Stomach (tissue), 8 donors: ENCODE measurements at regions not wholly inside any gene's neighbourhood (a gene's known extent, or its start where the extent isn't known, plus 50 kb on each side); places are given as distances from the start of the nearest gene placed in this dataset.

ENCODE experiments used
- DNase-seq, 2 donors: peaks; one replicate each; pipeline versions ENCODE4 v3.0.0 to v3.0.0-alpha.2; 2013 to 2019
- H3K27ac ChIP-seq, 5 donors: fragments of 200-600 bp in 4 of 5; sonication (generic) in 4 of 5; one replicate each; pipeline ENCODE4 v1.5.1; 2013 to 2019; ENCODE audit warnings: mild to moderate bottlenecking in 1 of 5, moderate library complexity in 1 of 5
- H3K27me3 ChIP-seq, 3 donors: fragments of 200-600 bp; sonication (generic); one replicate each; pipeline ENCODE4 v1.5.1; 2017 to 2019; ENCODE audit warnings: mixed run types in 1 of 3
- H3K36me3 ChIP-seq, 4 donors: fragments of 200-600 bp; sonication (generic); 1 replicate in 3 of 4; 2 replicates in 1 of 4; pipeline ENCODE4 v1.5.1; 2016 to 2019
- H3K4me1 ChIP-seq, 4 donors: fragments of 200-600 bp; sonication (generic); one replicate each; pipeline ENCODE4 v1.5.1; 2016 to 2019
- H3K4me3 ChIP-seq, 4 donors: fragments of 200-600 bp; sonication (generic) in 3 of 4; one replicate each; pipeline ENCODE4 v1.5.1; 2016 to 2019; ENCODE audit warnings: mild to moderate bottlenecking in 1 of 4
- H3K9me3 ChIP-seq, 4 donors: fragments of 200-600 bp; sonication (generic); one replicate each; pipeline ENCODE4 v1.5.1; 2016 to 2019
- EP300 ChIP-seq: sonication (generic); formaldehyde crosslinking; IDR thresholded peaks from one replicate; pipeline ENCODE4 v1.6.1; 2017; ENCODE audit warnings: antibody characterized with exemption
- POLR2A ChIP-seq, 4 donors: fragments of 450-650 bp; IDR thresholded peaks; one replicate each; pipeline ENCODE4 v1.6.1; 2016; ENCODE audit warnings: antibody characterized with exemption in 4 of 4, control low read depth in 2 of 4, mild to moderate bottlenecking in 1 of 4, moderate library complexity in 1 of 4
- POLR2AphosphoS5 ChIP-seq, 3 donors: sonication (generic); formaldehyde crosslinking; IDR thresholded peaks; one replicate each; pipeline ENCODE4 v1.6.1; 2016; ENCODE audit warnings: antibody characterized with exemption in 3 of 3
- WGBS, 5 donors: extraction: QIAGEN DNeasy Blood & Tissue Kit in 3 of 5; methylation state at CpG; one replicate each; pipeline versions ENCODE4 v1.1.5 to v1.1.7; 2013 to 2018; 5-methylcytosine and 5-hydroxymethylcytosine counted together
- intact Hi-C: fragments of 100-400 bp; cut with DNase I; formaldehyde crosslinking; loops from one replicate; pipeline ENCODE4 v1.15.1; 2023; ENCODE audit warnings: low total_unique reads
- TF ChIP-seq, protein P1 (sequence below), 7 experiments: fragments of 450-650 bp in 4 of 7; fragments of 200-600 bp in 3 of 7; sonication (generic) in 3 of 7; IDR thresholded peaks; one replicate each; pipeline ENCODE4 v1.5.1; 2016 to 2019; ENCODE audit warnings: antibody characterized with exemption in 7 of 7, control low read depth in 2 of 7, mild to moderate bottlenecking in 1 of 7
- donor health status: healthy with polysubstance abuse.
- donor health status: Bipolar disorder and iron deficiency.
- donor health status: healthy.

DNA sequence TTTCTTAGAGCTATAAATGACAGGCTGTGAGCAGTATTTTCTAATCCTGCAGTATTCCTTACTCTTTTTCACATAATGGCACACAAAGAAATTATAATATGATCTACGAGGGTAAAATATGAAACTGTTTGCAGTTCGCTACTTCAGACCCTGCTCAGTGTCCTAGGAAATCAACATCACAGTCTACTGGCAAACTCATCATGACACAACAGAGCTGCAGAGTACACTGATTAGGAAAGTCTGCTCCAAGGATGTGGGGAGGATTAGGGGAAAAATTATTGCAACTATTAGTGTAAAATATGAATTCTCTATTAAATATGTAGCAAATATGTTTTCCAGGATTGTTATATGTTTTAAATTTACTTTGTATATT is 149.2 kb upstream of the REG3G start:
- no peak for DNase-seq
- H3K36me3 ChIP-seq: no peaks in the 10 kb centered on the region
- no peaks in the 10 kb centered on the region for H3K4me1 ChIP-seq
- no peaks in the 10 kb centered on the region for H3K27me3 ChIP-seq
- no peak overlapping the region for H3K4me3 ChIP-seq
- no peaks in the 10 kb centered on the region for H3K9me3 ChIP-seq
- TF ChIP-seq POLR2AphosphoS5 (IDR thresholded peaks at IDR 0.05) (no peak), POLR2A (IDR thresholded peaks at IDR 0.05) (no peak), EP300 (no peak)
- TF ChIP-seq, protein P1, sequence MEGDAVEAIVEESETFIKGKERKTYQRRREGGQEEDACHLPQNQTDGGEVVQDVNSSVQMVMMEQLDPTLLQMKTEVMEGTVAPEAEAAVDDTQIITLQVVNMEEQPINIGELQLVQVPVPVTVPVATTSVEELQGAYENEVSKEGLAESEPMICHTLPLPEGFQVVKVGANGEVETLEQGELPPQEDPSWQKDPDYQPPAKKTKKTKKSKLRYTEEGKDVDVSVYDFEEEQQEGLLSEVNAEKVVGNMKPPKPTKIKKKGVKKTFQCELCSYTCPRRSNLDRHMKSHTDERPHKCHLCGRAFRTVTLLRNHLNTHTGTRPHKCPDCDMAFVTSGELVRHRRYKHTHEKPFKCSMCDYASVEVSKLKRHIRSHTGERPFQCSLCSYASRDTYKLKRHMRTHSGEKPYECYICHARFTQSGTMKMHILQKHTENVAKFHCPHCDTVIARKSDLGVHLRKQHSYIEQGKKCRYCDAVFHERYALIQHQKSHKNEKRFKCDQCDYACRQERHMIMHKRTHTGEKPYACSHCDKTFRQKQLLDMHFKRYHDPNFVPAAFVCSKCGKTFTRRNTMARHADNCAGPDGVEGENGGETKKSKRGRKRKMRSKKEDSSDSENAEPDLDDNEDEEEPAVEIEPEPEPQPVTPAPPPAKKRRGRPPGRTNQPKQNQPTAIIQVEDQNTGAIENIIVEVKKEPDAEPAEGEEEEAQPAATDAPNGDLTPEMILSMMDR (IDR thresholded peaks at IDR 0.05): no peak
- H3K27ac ChIP-seq: no peak overlapping the region
- intact Hi-C loops: no loop called here
- WGBS, 5 donors: 58 to 79% (median 77%) methylated on average over 2 of the region's 2 CpGs

- intact Hi-C loops: no loop called here
- TF ChIP-seq POLR2A (IDR thresholded peaks at IDR 0.05) (no peak), POLR2AphosphoS5 (IDR thresholded peaks at IDR 0.05) (no peak), EP300 (no peak)
- TF ChIP-seq, protein P1 (IDR thresholded peaks at IDR 0.05): no peak
- H3K27ac ChIP-seq: no peak overlapping the region
These were observed 138.1 kb upstream of the REG3G start for GRCh38 chr2:78887446-78887845.

GRCh38 chr2:78890935-78891334 is 134.6 kb upstream of the REG3G start:
- H3K9me3 ChIP-seq: no peaks in the 10 kb centered on the region
- no peak for TF ChIP-seq EP300
- no peak for TF ChIP-seq POLR2AphosphoS5 (IDR thresholded peaks at IDR 0.05)
- 53 to 76% (median 66%) methylated on average over 2 of the region's 2 CpGs for WGBS, 5 donors
- intact Hi-C loops: no loop called here
- H3K4me3 ChIP-seq: no peak overlapping the region
- H3K27me3 ChIP-seq: no peaks in the 10 kb centered on the region
- peaks cover 0 to 7% (median 0%) of the 10 kb centered on the region in 4 donors for H3K4me1 ChIP-seq
- H3K27ac ChIP-seq: no peak overlapping the region
- H3K36me3 ChIP-seq: no peaks in the 10 kb centered on the region
- no peak for DNase-seq

More at GRCh38 chr2:78887446-78887845, 138.1 kb upstream of the REG3G start:
- Histone ChIP-seq H3K4me3 (no peak overlapping the region), H3K36me3 (no peaks in the 10 kb centered on the region), H3K9me3 (no peaks in the 10 kb centered on the region), H3K27me3 (no peaks in the 10 kb centered on the region), H3K4me1 (peaks cover 0 to 7% (median 0%) of the 10 kb centered on the region in 4 donors)
- 24 to 67% (median 39%) methylated on average over 1 of the region's 1 CpG for WGBS, 5 donors
- no peak for DNase-seq

- Histone ChIP-seq H3K27me3 (no peaks in the 10 kb centered on the region), H3K4me3 (no peak overlapping the region), H3K36me3 (no peaks in the 10 kb centered on the region), H3K9me3 (no peaks in the 10 kb centered on the region), H3K27ac (no peak overlapping the region), H3K4me1 (peaks cover 0 to 7% (median 0%) of the 10 kb centered on the region in 4 donors)
- WGBS, 5 donors: 77 to 87% (median 83%) methylated on average over 3 of the region's 3 CpGs
- no peak for DNase-seq
- TF ChIP-seq POLR2AphosphoS5 (IDR thresholded peaks at IDR 0.05): no peak
- TF ChIP-seq POLR2A (IDR thresholded peaks at IDR 0.05): no peak
- TF ChIP-seq, protein P1 (IDR thresholded peaks at IDR 0.05): no peak
- no peak for TF ChIP-seq EP300
- intact Hi-C loops: no loop called here
These were observed 133.2 kb upstream of the REG3G start for GRCh38 chr2:78892295-78892694.

GRCh38 chr2:78895022-78895421 is 130.5 kb upstream of the REG3G start:
- intact Hi-C loops: no loop called here
- TF ChIP-seq, protein P1 (IDR thresholded peaks at IDR 0.05): no peak
- TF ChIP-seq EP300: no peak
- no peak for TF ChIP-seq POLR2A (IDR thresholded peaks at IDR 0.05)
- no peak for TF ChIP-seq POLR2AphosphoS5 (IDR thresholded peaks at IDR 0.05)
- Histone ChIP-seq H3K4me3 (no peak overlapping the region), H3K27me3 (no peaks in the 10 kb centered on the region), H3K4me1 (no peaks in the 10 kb centered on the region), H3K27ac (no peak overlapping the region), H3K36me3 (no peaks in the 10 kb centered on the region), H3K9me3 (no peaks in the 10 kb centered on the region)
- DNase-seq: no peak
- WGBS, 5 donors: 79 to 95% (median 87%) methylated on average over 1 of the region's 1 CpG
